ENCODE measurements at regions not wholly inside any gene's neighbourhood (a gene's known extent, or its start where the extent isn't known, plus 50 kb on each side); places are given as distances from the start of the nearest gene placed in this dataset.
"Not testable (repeated sequence)": the region's sequence is repeated elsewhere in the genome, so short reads cannot be mapped to it uniquely, and the experiment has no call there.

GRCh38 chr10:34937643-34938398 is 122.7 kb upstream of the PARD3 start:
- not testable (repeated sequence) for TF ChIP-seq POLR2A (IDR thresholded peaks at IDR 0.05; ENCODE audit: low read depth, low read length); POLR2AphosphoS5 (IDR thresholded peaks at IDR 0.05; ENCODE audit: low read depth, low read length); TAF1 (IDR thresholded peaks at IDR 0.05; ENCODE audit: borderline replicate concordance, low read depth, low read length)
